HG03175 (cell line): ENCODE measurements at regions not wholly inside any gene's neighbourhood (a gene's known extent, or its start where the extent isn't known, plus 50 kb on each side); places are given as distances from the start of the nearest gene placed in this dataset.

Experiments
- ATAC-seq: cut with Tn5 transposase; IDR thresholded peaks from one replicate; pipeline ENCODE4 v1.9.1; 2021; ENCODE audit warnings: mild to moderate bottlenecking, moderate library complexity; ENCODE audit not compliant: unreplicated experiment

DNA sequence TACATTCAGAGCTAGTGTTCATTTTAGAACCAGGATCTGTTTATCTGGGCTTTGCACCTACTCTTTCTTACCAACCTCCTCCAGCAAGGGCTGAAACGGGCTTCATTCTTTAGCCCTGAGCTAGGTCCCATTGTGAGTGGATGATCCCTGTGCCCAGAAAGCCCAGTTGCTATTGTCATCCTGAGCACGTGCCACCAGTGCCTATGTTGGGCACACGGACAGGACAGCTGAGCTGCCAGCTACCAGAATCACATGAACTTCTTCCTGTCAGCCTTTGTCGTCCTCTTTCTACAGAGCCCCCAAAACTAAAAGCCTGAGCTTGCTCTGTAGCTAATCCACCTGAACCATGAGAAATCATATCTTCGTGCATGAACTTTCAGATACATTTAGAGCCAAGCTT is 74.4 kb upstream of the NTM start:
- no peak for ATAC-seq

DNA sequence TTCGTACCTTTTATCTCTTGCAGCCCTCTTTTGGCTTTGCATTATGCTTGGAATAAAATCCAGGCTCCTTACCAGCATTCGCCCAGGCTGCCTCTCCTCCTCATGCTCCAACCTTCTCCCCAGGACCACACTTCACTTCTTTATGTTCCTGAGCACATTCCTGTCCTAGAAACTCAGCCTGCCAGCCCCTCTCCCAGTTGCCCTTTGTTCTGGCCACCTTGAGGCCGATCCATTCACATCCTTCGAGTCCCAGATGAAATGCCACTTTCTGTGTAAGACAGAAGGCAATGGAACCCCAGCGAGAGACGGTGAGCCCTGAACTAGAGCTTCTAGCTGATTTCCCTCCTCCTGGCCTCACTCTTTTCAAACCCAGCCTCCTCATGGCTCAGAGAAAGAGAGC is 73.0 kb upstream of the NTM start:
- no peak for ATAC-seq

DNA sequence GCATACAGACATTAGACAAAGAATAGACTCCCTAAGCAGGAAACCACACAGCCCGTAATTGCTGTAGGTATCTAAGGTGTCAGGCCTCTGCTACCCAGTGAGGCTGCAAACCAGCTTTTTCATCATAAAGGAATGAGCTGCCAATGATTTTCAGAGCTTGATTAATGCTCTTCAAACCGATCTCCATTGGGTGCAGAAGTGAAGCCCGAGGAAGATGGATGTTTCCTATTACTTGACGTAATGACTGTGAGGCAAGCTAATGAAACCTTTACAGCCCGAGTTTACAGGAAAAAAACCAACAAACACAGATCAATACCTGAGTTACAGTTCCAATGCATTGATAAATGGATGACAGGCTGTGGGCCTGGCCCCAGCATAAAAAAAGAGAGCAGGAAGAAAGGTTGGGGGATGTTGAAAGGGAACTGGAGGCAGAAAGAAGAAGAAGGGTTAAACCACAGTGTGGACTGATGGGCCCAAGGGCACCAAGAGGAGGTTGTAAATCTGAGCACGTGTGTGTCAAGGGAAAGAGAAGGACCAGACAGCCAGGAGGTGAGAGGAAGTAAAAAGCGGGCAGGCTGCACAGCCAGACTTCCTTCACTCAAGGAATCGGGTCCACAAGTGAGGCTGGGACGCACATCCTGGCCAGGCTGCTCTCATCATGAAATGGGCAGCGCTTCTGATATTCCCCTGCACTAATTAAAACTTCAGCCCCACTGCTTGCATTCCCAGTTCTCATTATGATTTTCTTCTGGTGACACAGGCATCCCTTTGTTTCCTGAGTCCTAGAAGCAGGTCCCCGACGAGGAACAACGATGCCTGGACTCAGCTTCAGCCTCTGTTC is 70.6 kb upstream of the NTM start:
- no peak for ATAC-seq

DNA sequence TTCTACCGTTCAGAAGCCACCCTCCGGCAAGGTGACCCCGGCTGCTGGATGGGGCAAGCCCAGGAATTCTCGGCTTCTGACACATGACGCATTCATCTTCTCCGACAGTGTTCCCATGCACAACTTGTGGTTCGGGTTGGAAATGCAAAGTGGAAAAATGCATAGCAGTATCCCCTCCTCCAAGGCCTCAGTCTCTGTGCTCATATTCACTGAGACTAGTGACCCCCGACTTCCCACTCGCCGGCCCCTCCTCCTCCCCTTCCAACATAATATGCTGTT is 70.0 kb upstream of the NTM start:
- ATAC-seq: no peak

DNA sequence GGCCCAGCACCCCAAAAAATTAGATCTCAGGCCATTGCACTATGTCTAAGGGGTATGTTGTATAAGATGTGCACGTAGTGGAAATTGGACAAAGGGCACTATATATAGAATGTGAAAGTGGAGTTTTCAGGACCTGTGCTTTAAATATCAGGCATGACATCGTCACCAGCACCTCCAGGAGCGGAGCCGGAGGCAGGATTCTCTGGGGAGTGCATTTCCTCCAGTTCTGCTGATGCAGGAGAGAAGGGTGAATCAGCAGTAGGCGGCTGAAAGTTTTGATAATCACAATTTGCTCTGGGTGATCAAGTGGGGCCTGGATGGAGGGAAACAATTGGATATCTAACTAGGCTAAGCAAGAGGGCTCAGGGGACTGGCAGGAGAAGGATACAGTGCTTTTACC is 69.1 kb upstream of the NTM start:
- ATAC-seq: no peak

DNA sequence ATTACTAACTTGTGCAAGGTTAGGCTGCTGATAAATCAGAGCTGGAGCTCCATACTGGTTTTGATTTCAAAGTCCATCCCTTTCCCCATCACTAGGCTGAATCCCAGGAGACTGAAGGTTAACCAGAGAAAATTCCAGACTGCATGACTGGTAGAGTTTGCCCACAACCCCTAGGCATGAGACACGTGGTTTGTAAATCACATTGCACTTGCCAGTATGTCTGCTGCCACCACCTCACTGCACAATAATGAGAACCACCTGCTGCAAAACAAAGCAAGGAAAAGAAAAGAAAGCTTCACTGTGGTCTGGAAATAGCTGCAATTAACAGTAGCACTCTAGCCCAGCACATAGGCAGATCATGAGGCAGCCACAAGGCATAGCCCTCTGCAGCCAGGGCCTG is 67.6 kb upstream of the NTM start:
- ATAC-seq: no peak

DNA sequence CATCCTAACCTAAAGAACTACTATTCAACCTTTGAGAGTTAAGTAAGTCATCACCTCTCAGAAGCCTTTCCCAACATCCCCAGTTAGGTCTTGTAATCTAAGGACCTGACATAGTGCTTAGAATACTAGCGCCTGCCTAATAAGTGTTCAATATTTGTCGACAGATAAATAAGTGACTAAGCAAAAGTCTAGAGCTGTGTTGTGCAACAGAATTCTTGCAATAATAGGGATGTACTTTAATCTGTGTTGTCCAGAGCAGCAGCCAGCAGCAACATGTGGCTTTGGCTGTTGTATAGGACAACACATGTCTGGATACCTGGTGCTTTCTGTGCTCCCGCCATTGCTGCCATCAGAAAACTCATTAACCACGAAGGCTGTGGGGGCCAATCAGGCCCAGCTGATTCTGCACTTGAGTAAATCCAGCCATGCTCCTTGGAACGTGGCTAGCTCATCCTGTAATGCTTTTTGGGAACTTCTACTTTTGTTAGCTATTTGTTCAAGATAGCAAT is 66.8 kb upstream of the NTM start:
- ATAC-seq: no peak

DNA sequence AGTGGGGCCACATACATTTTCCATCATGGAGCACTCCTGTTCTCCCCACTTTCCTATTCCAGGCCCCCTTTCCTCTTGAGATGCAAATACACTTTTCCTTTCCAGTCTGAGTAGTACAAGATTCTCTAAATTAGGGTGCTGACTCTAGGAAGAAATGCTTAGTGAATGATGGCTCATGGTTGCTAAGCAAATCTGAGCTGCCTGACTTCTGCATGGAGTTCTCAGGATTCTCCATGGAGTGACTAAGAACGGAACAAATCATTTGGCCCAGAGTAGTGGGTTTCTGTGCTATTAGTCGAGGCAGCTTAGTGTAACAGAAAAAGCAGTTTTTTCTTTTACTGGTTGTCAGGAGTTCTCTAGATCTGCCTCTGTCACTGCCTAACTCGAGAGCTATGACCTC is 65.4 kb upstream of the NTM start:
- ATAC-seq: no peak

DNA sequence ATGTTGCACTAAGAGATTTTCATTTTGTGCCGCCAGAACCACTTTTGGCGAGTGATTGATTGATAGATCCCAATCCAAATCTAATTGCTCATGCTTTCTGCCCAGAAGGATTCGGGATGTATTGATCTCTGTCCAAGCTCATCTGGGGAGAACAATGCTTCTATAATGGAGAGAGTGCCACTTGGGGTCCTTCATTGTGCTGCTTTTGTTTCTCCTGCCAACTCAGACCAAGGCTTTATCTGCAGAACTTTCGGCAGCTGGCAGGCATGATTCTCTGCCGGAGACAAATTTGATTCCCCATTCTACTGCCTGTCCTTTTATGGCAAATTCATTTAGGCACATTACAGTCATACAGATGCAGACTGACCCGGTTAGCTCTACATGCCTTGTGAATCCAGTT is 62.9 kb upstream of the NTM start:
- no peak for ATAC-seq

DNA sequence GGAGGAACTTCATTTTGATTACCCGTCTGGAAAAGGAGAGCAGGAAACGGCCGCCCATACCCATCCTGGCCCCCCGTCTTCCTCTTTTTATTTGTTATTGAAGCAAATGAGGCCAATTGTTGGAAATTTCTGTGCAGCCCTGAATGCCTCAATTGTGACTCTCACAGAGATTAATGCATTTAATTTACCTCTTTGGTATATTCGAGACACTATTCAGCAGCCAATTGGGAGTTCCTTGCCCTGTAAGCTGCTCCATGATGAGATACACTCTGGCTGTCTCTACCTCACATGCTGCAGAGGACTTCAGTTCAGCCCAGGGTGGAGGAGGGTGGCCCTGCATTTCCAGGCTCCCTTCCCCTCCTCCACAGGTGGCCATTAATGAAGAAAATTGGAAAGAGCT is 60.6 kb upstream of the NTM start:
- ATAC-seq: no peak

DNA sequence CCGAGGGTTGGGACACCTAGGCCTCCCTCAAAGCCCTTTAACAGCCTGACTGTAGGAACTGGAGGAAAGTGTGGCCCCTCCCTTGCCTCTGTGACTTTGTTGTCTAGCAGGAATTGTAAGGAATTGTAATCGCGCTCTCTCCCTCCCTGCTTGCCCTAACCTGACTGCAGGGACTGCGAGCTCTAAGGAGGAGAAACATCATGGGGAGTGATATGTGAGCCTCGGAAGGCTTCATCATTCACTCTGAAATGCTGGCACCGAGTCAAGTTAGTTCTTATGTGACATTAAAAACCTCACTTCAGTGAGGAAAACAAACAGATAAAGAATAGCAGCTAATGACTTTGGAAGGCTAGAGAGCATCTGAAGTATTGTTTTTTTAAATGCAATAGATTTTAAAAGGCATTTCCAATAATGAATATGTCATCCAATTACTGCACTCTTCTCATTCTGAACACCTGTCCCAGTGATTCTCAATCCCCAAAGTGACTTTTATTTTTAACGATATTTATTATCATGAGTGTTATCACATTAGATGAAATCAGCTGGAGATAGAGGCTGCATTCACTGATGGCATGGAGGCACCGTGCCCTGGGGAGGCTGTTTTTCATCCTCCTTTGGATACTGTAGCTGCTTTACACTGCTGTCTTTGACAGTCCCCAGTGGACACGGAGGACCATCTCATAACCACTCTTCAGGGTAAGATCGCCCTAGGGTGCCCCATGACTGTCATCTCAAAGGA is 58.5 kb upstream of the NTM start:
- ATAC-seq: no peak
